HG02885 (cell line): ENCODE measurements at regions not wholly inside any gene's neighbourhood (a gene's known extent, or its start where the extent isn't known, plus 50 kb on each side); places are given as distances from the start of the nearest gene placed in this dataset.
"Not testable (repeated sequence)": the region's sequence is repeated elsewhere in the genome, so short reads cannot be mapped to it uniquely, and the experiment has no call there.

Source experiments
- ATAC-seq: cut with Tn5 transposase; IDR thresholded peaks from one replicate; pipeline ENCODE4 v1.9.1; 2021; ENCODE audit warnings: mild to moderate bottlenecking; ENCODE audit not compliant: unreplicated experiment, poor library complexity

DNA sequence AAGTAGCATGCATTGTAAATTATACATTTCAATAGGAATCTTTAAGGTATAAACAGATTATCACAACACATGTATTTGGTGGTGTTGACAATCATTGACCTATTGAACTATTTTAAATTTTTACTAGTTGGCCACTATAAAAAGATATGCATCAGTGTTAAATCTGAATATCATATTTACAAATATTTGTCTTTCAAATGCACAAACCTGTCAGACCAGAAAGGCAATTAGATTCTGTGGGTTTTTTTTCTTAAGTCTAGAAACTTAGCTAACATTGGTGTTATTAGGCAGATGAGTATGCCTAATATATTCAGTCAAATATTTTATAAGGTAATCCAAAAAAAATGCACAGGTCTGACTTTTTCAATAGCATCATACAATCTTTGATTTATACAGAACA is 241.4 kb upstream of the DGKB start:
- ATAC-seq = no peak

GRCh38 chr7:15143121-15143520 is 240.6 kb upstream of the DGKB start:
- ATAC-seq = no peak

DNA sequence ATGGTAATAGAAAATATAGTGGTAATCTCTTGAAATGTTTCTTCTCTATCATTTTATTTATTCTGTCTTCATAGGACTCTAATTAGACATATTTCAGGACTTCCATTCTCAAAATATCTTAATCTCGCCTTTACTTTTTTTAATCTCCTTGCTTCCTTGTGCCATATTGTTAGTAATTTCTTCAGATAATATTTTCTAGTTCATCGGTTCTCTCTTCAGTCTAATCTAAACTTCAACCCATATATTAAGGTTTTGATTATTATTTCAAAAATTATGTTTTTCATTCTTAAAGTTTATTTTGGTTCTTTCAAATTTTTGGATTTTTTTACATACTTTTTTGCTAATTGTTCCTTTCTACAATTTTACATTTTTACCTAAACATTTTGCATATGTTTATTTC is 237.9 kb upstream of the DGKB start:
- ATAC-seq = no peak

GRCh38 chr7:15131661-15132060 is 229.1 kb upstream of the DGKB start:
- no peak for ATAC-seq

- ATAC-seq = no peak
Measured at GRCh38 chr7:15130666-15131541, 228.4 kb upstream of the DGKB start.

DNA sequence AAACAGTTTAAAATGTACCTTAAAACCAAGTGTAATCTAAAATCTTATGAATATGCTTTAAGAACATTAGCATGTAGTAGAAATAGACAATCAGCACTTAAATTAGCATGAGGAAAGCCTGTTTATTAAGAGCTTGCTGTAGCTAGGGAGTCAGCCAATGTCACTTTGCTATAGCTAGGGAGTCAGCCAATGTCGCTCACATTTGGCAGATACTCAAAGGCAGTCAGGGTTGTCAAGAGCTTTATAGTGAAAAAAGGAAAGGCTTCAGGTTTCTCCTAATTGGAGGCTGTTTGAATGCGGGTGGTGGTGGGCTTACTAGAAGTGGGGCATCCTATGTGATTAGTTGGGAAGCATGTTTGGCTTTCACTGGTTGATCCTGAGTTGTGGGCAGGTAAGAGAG is 226.2 kb upstream of the DGKB start:
- ATAC-seq = no peak

DNA sequence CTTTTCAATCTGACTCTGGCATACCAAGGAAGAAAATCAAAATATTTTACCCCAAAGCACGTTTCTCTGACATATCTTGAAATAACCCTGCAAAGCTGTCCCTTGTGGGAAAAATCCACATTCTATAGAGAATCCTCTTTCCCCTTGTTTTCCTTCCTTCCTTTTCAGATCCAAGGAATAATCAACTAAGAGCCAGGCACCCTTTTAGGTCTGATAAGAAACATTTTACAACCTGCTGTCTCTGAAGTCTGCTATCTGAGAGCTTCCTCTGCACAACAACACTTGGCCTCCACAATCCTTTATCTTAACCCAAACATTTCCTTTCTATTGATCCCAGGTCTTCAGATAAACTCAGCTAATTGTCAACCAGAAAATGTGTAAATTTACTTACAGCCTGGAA is 224.1 kb upstream of the DGKB start:
- ATAC-seq = not testable (repeated sequence)

DNA sequence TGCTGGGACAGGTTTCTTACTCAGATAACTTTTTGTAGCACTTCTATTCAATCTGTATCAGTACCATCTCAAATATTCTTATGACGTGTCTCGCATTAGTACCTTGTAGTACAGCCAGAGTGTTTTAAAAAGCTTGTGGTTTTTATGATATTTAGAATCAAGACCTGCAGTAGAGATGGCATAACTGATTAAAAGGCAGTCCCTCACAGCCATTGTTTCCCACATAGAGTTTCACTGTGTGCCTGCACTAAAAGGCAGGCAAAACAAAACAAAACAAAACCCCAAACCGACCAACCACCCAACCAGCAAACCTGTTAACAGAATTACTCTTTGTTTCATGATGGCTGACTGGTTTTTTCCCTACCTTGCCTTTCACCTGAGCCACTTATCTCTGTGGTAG is 221.3 kb upstream of the DGKB start:
- no peak for ATAC-seq

- no peak for ATAC-seq
Measured at GRCh38 chr7:15113752-15114151, 211.2 kb upstream of the DGKB start.

DNA sequence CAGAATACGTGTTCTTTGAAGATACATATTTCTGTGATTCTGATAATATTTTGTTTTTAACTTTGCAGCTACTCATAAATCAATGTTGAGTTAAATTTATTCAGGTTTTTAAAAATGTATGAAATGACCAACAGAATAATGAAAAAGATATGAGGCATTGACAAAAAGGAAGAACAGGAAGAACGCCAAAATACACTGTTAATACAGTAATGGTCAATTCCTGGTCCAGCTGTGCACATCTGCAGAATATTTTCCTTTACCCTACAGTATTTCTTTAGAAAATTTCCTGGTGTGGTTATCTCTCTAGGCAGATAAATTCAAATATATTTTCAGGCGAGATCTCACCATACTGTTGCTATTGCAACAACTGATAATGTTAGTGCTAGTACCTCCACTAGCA is 203.2 kb upstream of the DGKB start:
- ATAC-seq = no peak

DNA sequence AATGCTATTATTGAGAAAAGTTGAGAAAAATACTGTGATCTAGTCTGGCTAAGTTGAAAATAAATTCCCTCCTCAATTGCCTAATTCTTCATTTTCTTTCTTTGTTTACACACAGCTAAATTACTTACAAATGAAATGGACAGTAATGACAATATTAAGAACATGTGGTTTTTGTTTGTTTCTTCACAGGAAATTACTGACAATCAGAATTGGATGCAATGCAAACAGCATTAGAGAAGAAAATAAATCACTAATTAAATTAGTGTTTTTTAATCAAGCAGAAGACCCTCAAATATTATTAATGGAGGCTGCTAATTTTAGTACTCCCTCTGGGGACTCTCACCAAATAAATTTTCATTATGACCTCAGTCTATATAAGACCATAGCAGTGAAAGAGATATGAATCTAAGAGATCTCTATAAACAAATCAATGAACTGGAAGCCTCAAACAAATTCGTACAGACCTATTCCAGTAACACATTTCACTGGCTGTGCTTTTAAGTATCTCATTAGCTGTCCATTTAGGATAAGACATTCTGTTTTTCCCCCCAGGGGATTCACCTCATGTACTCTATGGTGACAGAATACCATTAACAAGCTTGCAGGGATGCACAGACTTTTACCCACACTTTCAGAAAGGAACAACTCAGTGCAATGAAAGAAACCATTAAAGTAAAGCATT is 202.0 kb upstream of the DGKB start:
- ATAC-seq = no peak

DNA sequence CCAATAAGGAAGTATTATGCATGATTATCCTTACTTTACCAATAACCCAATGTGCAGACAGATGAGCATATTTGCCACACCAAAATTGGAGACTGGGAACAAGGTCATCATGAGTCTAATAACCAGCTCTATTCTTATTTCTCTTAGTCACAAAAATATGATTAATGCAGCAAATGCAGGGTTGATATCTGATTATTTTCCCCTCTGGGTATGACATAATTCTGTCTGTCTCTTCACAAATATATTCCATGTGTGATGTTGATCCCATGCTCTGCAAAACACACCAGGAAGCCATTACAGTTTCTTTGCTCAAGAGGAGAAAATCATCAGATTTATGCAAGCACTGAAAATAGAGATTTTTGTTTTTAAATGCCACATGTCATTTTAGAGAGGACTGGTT is 196.5 kb upstream of the DGKB start:
- ATAC-seq = no peak

DNA sequence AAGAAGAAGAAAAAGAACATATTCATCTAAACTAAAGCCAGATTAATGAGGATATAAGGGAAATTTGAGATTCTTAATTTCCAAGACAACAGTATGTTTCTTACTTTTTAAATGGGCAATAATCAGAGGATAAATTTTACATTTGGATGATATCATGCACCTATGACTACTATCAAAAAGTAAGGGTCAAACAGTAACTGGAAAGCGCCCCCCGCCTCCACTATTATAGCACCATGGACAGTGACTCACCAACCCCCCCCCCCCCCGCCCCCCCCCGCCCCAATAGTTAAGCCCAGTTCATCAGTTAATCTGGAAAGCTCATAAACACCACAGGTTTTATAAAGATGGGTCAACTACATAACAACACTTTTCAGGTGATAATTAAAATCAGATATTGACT is 194.3 kb upstream of the DGKB start:
- ATAC-seq = no peak

DNA sequence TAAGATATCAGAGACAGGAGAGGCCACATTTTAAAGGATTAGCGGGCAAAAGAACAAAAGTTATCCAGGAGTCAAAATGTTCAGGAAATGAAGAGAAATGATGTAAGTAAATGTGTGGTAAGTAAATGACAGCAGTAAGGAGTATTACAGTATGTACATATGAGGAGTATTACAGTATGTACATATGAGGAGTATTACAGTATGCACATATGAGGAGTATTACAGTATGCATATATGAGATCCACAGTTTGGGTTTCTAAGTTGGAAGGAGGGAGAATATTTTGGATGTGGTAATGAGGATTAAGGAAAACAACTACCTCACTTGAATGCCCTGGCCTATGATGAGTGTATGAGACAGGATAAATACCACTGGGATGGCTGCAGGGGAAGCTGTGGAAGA is 192.4 kb upstream of the DGKB start:
- no peak for ATAC-seq

DNA sequence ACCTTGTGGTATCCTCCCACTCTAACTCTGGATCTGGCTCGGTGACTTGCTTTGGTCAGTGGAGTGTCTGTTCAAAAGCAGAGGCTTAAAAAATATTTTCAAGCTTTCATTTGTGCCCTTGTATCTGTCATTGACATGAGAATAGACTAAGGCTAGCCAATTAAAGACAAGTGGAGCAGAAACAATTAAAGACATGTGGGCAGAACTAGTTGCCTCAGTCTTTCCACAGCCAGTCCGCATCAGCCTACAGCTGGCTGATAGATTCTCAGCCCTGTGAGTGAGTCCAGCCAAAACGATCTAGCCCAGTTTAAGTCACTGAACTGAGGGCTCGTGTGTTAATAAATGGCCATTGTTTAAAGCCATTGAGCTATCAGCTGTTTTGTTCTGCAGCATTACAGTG is 185.2 kb upstream of the DGKB start:
- ATAC-seq = no peak

GRCh38 chr7:15086862-15087261 is 184.3 kb upstream of the DGKB start:
- ATAC-seq = no peak

DNA sequence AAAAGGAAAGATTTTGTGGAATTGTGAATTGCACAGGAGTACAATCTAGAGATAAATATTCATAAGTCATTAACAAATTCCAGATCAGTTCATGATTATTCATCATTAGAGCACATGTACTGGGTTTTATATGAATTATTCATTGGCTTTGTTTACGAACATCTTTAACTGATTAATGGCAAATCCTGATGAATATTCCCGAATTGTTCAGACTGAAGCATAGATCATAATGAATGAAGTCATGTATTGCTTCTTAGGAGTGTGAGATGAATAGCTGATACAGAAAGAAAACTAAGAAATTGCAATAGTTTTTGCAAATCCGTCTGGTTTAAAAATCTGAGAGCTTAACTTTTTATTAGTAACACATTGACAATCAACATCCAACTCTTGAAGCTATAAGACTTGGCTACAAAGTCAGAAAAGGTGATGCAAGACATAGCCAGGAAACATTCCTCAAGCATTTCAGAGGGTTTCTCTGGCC is 183.6 kb upstream of the DGKB start:
- no peak for ATAC-seq

DNA sequence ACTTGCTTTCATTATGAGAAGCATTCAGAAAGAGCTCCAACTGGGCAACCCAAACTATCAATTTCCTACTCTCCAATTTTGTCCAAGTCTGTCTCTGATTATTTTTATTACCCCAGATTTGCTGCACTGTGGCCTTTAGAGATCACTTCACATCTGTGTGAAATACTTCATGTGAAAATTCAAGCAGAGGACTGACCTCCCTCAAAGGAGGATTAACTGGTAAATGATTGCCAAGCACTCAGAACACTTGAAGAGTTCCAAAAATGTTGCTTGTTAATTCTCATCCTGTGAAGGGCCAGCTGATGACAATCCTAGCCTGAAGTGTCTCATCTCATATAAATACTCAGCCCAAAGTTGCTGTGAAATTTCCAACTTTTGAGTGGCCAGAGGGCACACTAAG is 182.8 kb upstream of the DGKB start:
- no peak for ATAC-seq

GRCh38 chr7:15084368-15084767 is 181.8 kb upstream of the DGKB start:
- ATAC-seq = no peak

DNA sequence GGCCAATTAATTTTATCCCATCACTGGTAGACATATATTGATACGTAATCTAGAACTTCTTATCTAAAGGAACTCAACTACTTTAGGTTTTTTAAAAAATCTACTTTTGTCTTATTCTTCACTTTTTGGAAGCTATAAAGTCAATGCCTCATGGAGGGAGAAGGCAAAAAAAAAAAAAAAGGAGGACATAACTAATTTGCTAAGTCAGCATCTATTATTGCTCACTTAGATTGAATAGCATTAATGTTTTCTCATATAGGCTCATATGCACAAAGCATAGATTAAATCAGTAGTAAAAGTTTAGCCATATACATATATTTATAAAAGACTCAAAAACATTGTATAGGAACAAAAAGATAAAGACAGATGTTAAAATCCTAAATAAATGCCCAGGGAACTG is 179.3 kb upstream of the DGKB start:
- no peak for ATAC-seq

- no peak for ATAC-seq
Measured at GRCh38 chr7:15073301-15073700, 170.8 kb upstream of the DGKB start.

- no peak for ATAC-seq
Measured at GRCh38 chr7:15068324-15068723, 165.8 kb upstream of the DGKB start.
